Fibroblast of lung (primary cell): ENCODE measurements at regions not wholly inside any gene's neighbourhood (a gene's known extent, or its start where the extent isn't known, plus 50 kb on each side); places are given as distances from the start of the nearest gene placed in this dataset.

Experiments used
- DNase-seq, 2 donors: peaks; one replicate each; pipeline versions ENCODE4 v3.0.0 to v3.0.0-alpha.2; 2010; ENCODE audit warnings: low read depth in 2 of 2
- H2AFZ ChIP-seq: 2 replicates; pipeline ENCODE4 v1.5.1; 2012; ENCODE audit warnings: low read length, control low read depth, inconsistent platforms
- H3K27ac ChIP-seq: 2 replicates; pipeline ENCODE4 v1.5.1; 2011; ENCODE audit warnings: low read length, control low read depth; ENCODE audit not compliant: insufficient read depth
- H3K27me3 ChIP-seq: 2 replicates; pipeline ENCODE4 v1.5.1; 2011; ENCODE audit warnings: mild to moderate bottlenecking, low read length; ENCODE audit not compliant: control insufficient read depth, insufficient read depth
- H3K36me3 ChIP-seq: 2 replicates; pipeline ENCODE4 v1.5.1; 2011; ENCODE audit warnings: low read length; ENCODE audit not compliant: control insufficient read depth, insufficient read depth
- H3K4me1 ChIP-seq: 2 replicates; pipeline ENCODE4 v1.5.1; 2011; ENCODE audit warnings: low read length; ENCODE audit not compliant: control insufficient read depth, insufficient read depth; ENCODE audit errors: extremely low read depth
- H3K4me2 ChIP-seq: 2 replicates; pipeline ENCODE4 v1.5.1; 2011; ENCODE audit warnings: low read length, control low read depth; ENCODE audit not compliant: insufficient read depth; ENCODE audit errors: extremely low read depth
- H3K4me3 ChIP-seq, 4 experiments: fragments of 200-600 bp in 1 of 4; sonication (generic) in 1 of 4; replicated peaks in 1 of 4; 2 replicates each; pipeline ENCODE4 v1.5.1; 2011 to 2016; ENCODE audit warnings: low read length in 4 of 4, low read depth in 3 of 4, mild to moderate bottlenecking in 3 of 4, control low read depth in 2 of 4, inconsistent platforms in 1 of 4, mixed read lengths in 1 of 4; ENCODE audit not compliant: insufficient read depth in 1 of 4; ENCODE audit errors: control extremely low read depth in 1 of 4
- H3K79me2 ChIP-seq: 2 replicates; pipeline ENCODE4 v1.5.1; 2012; ENCODE audit warnings: mild to moderate bottlenecking, low read length, inconsistent platforms; ENCODE audit not compliant: control insufficient read depth, insufficient read depth
- H3K9ac ChIP-seq: 2 replicates; pipeline ENCODE4 v1.5.1; 2011; ENCODE audit warnings: mild to moderate bottlenecking, low read length, control low read depth; ENCODE audit not compliant: insufficient read depth
- H3K9me3 ChIP-seq: 2 replicates; pipeline ENCODE4 v1.5.1; 2012; ENCODE audit warnings: low read depth, low read length; ENCODE audit not compliant: control insufficient read depth, insufficient read depth
- H4K20me1 ChIP-seq: 2 replicates; pipeline ENCODE4 v1.5.1; 2011; ENCODE audit warnings: low read length; ENCODE audit not compliant: control insufficient read depth, insufficient read depth; ENCODE audit errors: extremely low read depth
- EZH2 ChIP-seq: IDR thresholded peaks from 2 replicates; pipeline ENCODE4 v1.5.1; 2012; ENCODE audit warnings: low read length, control low read depth, mild to moderate bottlenecking; ENCODE audit errors: missing control alignments
- TF ChIP-seq, protein P1 (sequence below), 2 donors: IDR thresholded peaks in 1 of 2; conservative IDR thresholded peaks in 1 of 2; 1 replicate in 1 of 2; 2 replicates in 1 of 2; pipeline ENCODE4 v1.5.1; 2011 to 2012; ENCODE audit warnings: low read length in 2 of 2, control low read depth in 1 of 2, inconsistent platforms in 1 of 2, low read depth in 1 of 2, mild to moderate bottlenecking in 1 of 2

GRCh38 chr5:38739705-38740045 is 106.1 kb upstream of the OSMR start:
- H3K4me3 ChIP-seq: no peak overlapping the region
- no peak overlapping the region for H2AFZ ChIP-seq
- no peaks in the 10 kb centered on the region for H3K9me3 ChIP-seq
- H3K4me2 ChIP-seq: no peak overlapping the region
- H3K9ac ChIP-seq: no peak overlapping the region
- no peaks in the 10 kb centered on the region for H3K36me3 ChIP-seq
- H3K4me1 ChIP-seq: no peaks in the 10 kb centered on the region
- no peaks in the 10 kb centered on the region for H4K20me1 ChIP-seq
- no peak overlapping the region for H3K27ac ChIP-seq
- H3K79me2 ChIP-seq: no peaks in the 10 kb centered on the region
- no peak for DNase-seq
- H3K27me3 ChIP-seq: no peaks in the 10 kb centered on the region
- TF ChIP-seq EZH2: no peak
- TF ChIP-seq, protein P1, sequence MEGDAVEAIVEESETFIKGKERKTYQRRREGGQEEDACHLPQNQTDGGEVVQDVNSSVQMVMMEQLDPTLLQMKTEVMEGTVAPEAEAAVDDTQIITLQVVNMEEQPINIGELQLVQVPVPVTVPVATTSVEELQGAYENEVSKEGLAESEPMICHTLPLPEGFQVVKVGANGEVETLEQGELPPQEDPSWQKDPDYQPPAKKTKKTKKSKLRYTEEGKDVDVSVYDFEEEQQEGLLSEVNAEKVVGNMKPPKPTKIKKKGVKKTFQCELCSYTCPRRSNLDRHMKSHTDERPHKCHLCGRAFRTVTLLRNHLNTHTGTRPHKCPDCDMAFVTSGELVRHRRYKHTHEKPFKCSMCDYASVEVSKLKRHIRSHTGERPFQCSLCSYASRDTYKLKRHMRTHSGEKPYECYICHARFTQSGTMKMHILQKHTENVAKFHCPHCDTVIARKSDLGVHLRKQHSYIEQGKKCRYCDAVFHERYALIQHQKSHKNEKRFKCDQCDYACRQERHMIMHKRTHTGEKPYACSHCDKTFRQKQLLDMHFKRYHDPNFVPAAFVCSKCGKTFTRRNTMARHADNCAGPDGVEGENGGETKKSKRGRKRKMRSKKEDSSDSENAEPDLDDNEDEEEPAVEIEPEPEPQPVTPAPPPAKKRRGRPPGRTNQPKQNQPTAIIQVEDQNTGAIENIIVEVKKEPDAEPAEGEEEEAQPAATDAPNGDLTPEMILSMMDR (conservative IDR thresholded peaks at IDR 0.05 in 1 of 2, IDR thresholded peaks at IDR 0.05 in 1 of 2; ENCODE audit: low read depth in 1 of 2, low read length in 2 of 2): no peak

GRCh38 chr5:38742821-38743220 is 103.0 kb upstream of the OSMR start:
- Histone ChIP-seq H2AFZ (no peak overlapping the region), H3K79me2 (no peaks in the 10 kb centered on the region), H3K36me3 (no peaks in the 10 kb centered on the region), H3K4me3 (no peak overlapping the region), H3K4me2 (no peak overlapping the region), H3K4me1 (no peaks in the 10 kb centered on the region), H3K27ac (no peak overlapping the region), H3K27me3 (no peaks in the 10 kb centered on the region), H3K9ac (no peak overlapping the region), H3K9me3 (no peaks in the 10 kb centered on the region), H4K20me1 (no peaks in the 10 kb centered on the region)
- TF ChIP-seq EZH2: no peak
- TF ChIP-seq, protein P1 (conservative IDR thresholded peaks at IDR 0.05 in 1 of 2, IDR thresholded peaks at IDR 0.05 in 1 of 2; ENCODE audit: low read depth in 1 of 2, low read length in 2 of 2): no peak
- no peak for DNase-seq

- TF ChIP-seq EZH2: no peak
- TF ChIP-seq, protein P1 (conservative IDR thresholded peaks at IDR 0.05 in 1 of 2, IDR thresholded peaks at IDR 0.05 in 1 of 2; ENCODE audit: low read depth in 1 of 2, low read length in 2 of 2): no peak
These were observed 102.2 kb upstream of the OSMR start for GRCh38 chr5:38743562-38743961.

More at GRCh38 chr5:38743562-38743961, 102.2 kb upstream of the OSMR start:
- no peak overlapping the region for H3K27ac ChIP-seq
- no peak overlapping the region for H3K4me2 ChIP-seq
- H3K4me3 ChIP-seq: no peak overlapping the region
- DNase-seq: no peak
- no peaks in the 10 kb centered on the region for H3K4me1 ChIP-seq
- H3K9me3 ChIP-seq: no peaks in the 10 kb centered on the region
- no peaks in the 10 kb centered on the region for H4K20me1 ChIP-seq
- no peaks in the 10 kb centered on the region for H3K27me3 ChIP-seq
- H2AFZ ChIP-seq: no peak overlapping the region
- H3K9ac ChIP-seq: no peak overlapping the region
- no peaks in the 10 kb centered on the region for H3K36me3 ChIP-seq
- no peaks in the 10 kb centered on the region for H3K79me2 ChIP-seq
